Activated CD4-positive, alpha-beta T cell treated with anti-CD3 and anti-CD28 coated beads, Interleukin-2, amount 10 ng/mL, durations not matched to agents 7 days and 5 days (primary cell): ENCODE measurements at regions not wholly inside any gene's neighbourhood (a gene's known extent, or its start where the extent isn't known, plus 50 kb on each side); places are given as distances from the start of the nearest gene placed in this dataset.

Experiments used
- CTCF ChIA-PET: fragments of 350-600 bp; sonication (Branson Sonifier 250); formaldehyde crosslinking; loops from one replicate; lab custom pipeline; 2021; ENCODE audit warnings: antibody characterized with exemption; lab: Charles Lee
- POLR2A ChIA-PET: fragments of 350-600 bp; sonication (Branson Sonifier 250); formaldehyde crosslinking; loops from one replicate; lab custom pipeline; 2021; ENCODE audit warnings: antibody characterized with exemption; lab: Charles Lee
- DNase-seq: peaks from one replicate; pipeline ENCODE4 v3.0.0-alpha.2; 2020
- H3K27ac Mint-ChIP-seq: one replicate; pipeline ENCODE4 v1.8.0; 2021; ENCODE audit warnings: mild to moderate bottlenecking, moderate library complexity, mixed read lengths
- H3K27me3 Mint-ChIP-seq: one replicate; pipeline ENCODE4 v1.8.0; 2021; ENCODE audit warnings: mixed read lengths
- H3K36me3 Mint-ChIP-seq: one replicate; pipeline ENCODE4 v1.8.0; 2021; ENCODE audit warnings: low read depth, mixed read lengths
- H3K4me1 Mint-ChIP-seq: one replicate; pipeline ENCODE4 v1.8.0; 2021; ENCODE audit warnings: mixed read lengths
- H3K4me3 Mint-ChIP-seq: one replicate; pipeline ENCODE4 v1.8.0; 2021; ENCODE audit warnings: mild to moderate bottlenecking, moderate library complexity, mixed read lengths
- H3K9me3 Mint-ChIP-seq: one replicate; pipeline ENCODE4 v1.8.0; 2021; ENCODE audit warnings: mixed read lengths

DNA sequence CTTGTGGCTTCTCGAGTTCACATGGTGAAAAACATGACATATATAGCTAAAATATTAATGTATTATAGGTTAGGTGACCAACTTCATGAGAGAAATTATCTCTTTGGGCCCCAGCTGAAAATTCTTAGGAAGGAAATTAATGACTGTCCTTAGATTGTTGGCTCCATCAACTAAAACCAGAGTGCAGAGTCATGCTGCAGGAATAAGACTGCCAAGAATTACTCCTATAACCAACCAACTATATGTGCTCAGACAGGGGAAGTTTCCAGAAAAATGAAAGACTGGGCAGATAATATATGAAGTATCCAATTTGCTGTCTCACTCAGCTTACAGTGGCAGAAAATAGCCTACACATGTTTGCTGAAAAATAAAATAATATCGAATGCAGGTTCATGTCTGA is 71.0 kb upstream of the TMEFF2 start:
- no peaks in the 10 kb centered on the region for H3K27me3 Mint-ChIP-seq
- no peaks in the 10 kb centered on the region for H3K4me1 Mint-ChIP-seq
- H3K9me3 Mint-ChIP-seq = no peaks in the 10 kb centered on the region
- no peaks in the 10 kb centered on the region for H3K36me3 Mint-ChIP-seq
- POLR2A ChIA-PET = no interaction called here
- H3K4me3 Mint-ChIP-seq = no peak overlapping the region
- DNase-seq = no peak
- CTCF ChIA-PET = no interaction called here
- H3K27ac Mint-ChIP-seq = no peak overlapping the region

DNA sequence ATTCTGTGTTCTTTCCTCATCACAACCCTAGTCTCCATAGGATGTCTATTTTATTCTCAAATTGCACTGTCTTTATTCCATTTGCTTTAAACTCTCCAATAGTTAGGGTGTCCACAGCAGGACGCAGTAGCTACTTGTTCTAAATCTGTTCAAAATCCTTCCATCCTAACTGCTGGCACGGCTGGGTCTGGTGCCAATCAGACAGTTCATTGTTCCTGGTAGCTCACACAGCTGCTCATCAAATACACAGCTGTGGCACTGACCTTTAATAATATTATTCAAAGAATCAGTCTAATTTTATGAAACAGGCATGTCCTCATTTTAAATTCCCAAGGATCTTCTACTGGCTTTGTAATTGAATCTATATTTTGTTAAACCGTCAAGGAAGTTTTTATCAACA is 59.7 kb upstream of the TMEFF2 start:
- ChIA-PET POLR2A (no interaction called here), CTCF (no interaction called here)
- no peak overlapping the region for H3K27ac Mint-ChIP-seq
- no peaks in the 10 kb centered on the region for H3K4me1 Mint-ChIP-seq
- H3K36me3 Mint-ChIP-seq = no peaks in the 10 kb centered on the region
- H3K27me3 Mint-ChIP-seq = no peaks in the 10 kb centered on the region
- H3K4me3 Mint-ChIP-seq = no peak overlapping the region
- H3K9me3 Mint-ChIP-seq = no peaks in the 10 kb centered on the region
- DNase-seq = no peak

DNA sequence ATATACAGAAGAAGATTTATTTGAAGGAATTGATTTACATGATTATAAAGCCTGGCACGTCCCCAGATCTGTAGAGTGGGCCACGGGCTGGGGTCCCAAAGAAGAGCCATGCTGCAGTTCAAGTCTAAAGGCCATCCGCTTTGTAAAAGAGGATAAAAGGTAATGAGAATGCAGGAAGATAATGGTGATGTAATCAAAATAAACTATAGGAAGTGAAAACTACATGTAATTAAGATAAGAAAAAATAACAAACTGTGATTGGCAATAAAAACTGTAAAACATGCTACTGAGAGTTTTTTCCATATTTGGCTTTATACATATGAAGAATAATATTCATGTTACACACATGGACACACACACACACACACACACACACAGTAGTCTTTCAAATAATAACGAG is 59.0 kb upstream of the TMEFF2 start:
- no peaks in the 10 kb centered on the region for H3K9me3 Mint-ChIP-seq
- H3K36me3 Mint-ChIP-seq = no peaks in the 10 kb centered on the region
- ChIA-PET CTCF (no interaction called here), POLR2A (no interaction called here)
- DNase-seq = no peak
- H3K4me1 Mint-ChIP-seq = no peaks in the 10 kb centered on the region
- H3K27ac Mint-ChIP-seq = no peak overlapping the region
- H3K27me3 Mint-ChIP-seq = no peaks in the 10 kb centered on the region
- H3K4me3 Mint-ChIP-seq = no peak overlapping the region

DNA sequence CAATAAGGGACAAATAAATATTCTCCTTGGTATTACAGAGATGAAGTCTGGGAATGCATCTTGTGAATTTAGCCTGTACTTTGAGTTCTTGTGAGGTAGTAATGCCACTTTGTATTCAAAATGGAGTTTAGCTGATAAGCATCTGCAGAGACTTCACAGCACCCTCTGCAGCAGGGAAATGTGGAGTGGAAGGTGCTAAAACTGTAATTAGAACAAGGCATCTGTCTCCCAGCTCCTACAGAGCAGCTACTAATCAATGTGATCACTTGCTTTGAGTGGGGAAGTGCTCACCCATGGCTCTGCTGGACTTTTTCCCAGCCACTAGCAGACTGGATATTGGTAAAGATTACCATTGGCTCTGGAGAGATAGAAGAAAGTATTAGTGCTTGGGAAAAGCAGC is 56.2 kb upstream of the TMEFF2 start:
- no peaks in the 10 kb centered on the region for H3K27me3 Mint-ChIP-seq
- H3K4me3 Mint-ChIP-seq = no peak overlapping the region
- DNase-seq = no peak
- POLR2A ChIA-PET = no interaction called here
- H3K9me3 Mint-ChIP-seq = no peaks in the 10 kb centered on the region
- CTCF ChIA-PET = no interaction called here
- H3K4me1 Mint-ChIP-seq = no peaks in the 10 kb centered on the region
- no peaks in the 10 kb centered on the region for H3K36me3 Mint-ChIP-seq
- H3K27ac Mint-ChIP-seq = no peak overlapping the region

DNA sequence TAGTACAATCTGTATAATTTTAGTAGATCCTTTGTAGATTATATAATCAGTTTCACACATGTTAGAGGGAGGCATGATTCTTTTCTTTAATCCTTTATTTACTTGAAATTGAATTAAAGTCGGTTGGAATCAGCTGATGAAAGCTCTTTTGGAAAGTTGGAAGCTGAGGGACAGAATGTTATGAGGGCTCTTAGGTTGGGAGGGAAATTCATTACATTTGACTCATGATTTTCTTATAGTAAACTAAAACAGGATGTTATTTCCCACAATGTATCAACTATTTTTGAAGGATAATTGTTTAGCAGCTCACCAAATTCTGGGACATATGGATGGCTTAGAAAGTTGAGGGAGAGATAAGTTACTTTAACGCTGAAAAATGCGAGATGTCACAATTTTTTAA is 52.7 kb upstream of the TMEFF2 start:
- Mint-ChIP-seq H3K4me1 (no peaks in the 10 kb centered on the region), H3K4me3 (no peak overlapping the region), H3K27me3 (no peaks in the 10 kb centered on the region), H3K27ac (no peak overlapping the region), H3K36me3 (no peaks in the 10 kb centered on the region), H3K9me3 (no peaks in the 10 kb centered on the region)
- DNase-seq = no peak
- CTCF ChIA-PET = no interaction called here
- POLR2A ChIA-PET = no interaction called here

DNA sequence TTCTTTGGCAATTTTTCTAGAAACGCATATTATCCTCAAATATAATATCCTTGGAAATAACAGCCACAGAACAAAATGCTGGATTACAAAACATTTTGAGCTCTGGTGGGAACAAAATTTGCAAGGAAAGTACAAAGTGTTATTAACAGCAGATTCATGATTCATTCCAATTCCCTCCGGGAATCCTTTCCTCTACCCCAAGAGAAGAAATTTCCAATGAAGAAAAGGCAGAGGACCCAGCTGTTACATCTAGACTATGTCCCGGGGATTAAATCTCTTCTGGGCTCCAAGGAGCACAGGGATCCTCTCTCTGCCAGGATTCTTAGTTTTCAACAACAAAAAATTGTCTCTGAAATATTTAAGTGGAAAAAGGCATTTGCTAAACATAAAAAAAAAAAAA is 51.6 kb upstream of the TMEFF2 start:
- Mint-ChIP-seq H3K4me1 (no peaks in the 10 kb centered on the region), H3K9me3 (no peaks in the 10 kb centered on the region), H3K36me3 (no peaks in the 10 kb centered on the region), H3K27me3 (no peaks in the 10 kb centered on the region), H3K27ac (no peak overlapping the region), H3K4me3 (no peak overlapping the region)
- DNase-seq = no peak
- POLR2A ChIA-PET = no interaction called here
- CTCF ChIA-PET = no interaction called here

DNA sequence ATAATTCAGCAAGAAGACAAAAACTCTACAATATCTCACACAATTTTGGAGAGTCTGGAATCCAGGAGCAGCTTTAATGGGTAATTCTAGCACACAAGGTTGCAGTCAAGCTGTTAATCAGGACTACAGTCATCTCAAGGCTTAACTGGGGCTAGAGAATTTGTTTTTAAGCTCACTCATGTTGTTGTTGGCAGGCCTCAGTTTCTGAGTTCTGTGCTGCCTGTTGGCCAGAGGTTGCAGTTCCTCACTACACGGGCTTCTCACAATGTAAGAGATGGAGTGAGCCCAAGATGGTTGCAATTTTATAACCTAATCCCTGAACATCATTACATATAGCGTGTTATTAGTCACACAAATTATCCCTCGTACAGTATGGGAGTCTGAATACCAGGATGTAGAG is 50.6 kb upstream of the TMEFF2 start:
- CTCF ChIA-PET = no interaction called here
- Mint-ChIP-seq H3K9me3 (no peaks in the 10 kb centered on the region), H3K27me3 (no peaks in the 10 kb centered on the region), H3K4me1 (no peaks in the 10 kb centered on the region), H3K36me3 (no peaks in the 10 kb centered on the region), H3K4me3 (no peak overlapping the region), H3K27ac (no peak overlapping the region)
- no peak for DNase-seq
- POLR2A ChIA-PET = interaction anchor here (0.6 kb wide), 1 partner anchor 42 kb away, joined by 3 read pairs; no protein-coding TSS in a partner anchor
